HG03558 (cell line): ENCODE measurements at regions not wholly inside any gene's neighbourhood (a gene's known extent, or its start where the extent isn't known, plus 50 kb on each side); places are given as distances from the start of the nearest gene placed in this dataset.

Source experiments
- ATAC-seq: cut with Tn5 transposase; IDR thresholded peaks from one replicate; pipeline ENCODE4 v1.9.1; 2021; ENCODE audit warnings: moderate number of reproducible peaks; ENCODE audit not compliant: unreplicated experiment; ENCODE audit errors: extremely low read depth

DNA sequence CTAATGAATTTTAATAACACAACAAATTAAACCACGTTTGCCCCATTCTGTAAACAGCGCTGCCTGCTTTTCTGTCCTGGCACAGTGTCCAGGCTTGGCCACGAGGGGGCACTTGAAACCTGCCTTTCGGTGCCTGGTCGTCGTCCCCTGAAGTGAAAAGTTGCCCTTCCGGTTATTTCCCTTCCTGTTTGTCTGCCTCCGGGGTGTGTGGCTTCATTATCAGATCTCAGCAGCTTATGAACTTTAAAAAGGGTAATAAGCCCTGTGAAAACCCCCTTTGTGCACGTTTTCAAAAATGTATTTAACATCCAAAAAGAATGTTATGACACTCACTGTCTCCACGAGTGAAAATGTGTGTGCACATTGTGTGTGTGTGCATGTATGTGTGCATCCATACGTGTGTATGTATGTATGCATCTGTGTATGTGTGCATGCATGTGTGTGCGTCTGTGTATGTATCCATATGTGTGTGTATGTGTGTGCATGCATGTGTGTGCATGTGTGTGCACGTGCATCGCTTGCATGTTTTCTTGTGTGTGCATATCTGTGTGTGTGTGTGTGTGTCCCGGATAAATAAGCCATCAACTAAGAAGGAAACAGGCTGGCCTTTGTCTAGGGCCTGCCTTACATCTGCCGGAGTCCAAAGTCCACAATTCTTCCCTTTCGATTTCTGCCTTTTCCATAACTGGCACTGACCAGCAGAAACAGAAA is 358.4 kb downstream of the THBS2 start:
- ATAC-seq = peak; percentile 75

DNA sequence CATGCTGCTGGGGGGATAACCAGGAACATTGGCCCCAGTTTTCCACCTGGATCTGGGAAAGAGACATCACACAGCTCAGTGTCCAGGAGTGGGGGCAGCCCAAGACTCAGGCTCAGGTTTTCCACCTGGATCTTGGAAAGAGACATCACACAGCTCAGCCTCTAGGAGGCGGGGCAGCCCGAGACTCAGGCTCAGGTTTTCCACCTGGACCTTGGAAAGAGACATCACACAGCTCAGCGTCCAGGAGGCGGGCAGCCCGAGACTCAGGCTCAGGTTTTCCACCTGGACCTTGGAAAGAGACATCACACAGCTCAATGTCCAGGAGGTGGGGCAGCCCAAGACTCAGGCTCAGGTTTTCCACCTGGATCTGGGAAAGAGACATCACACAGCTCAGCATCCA is 361.6 kb downstream of the THBS2 start:
- no peak for ATAC-seq

- no peak for ATAC-seq
Measured at GRCh38 chr6:168890981-168891365, 362.7 kb downstream of the THBS2 start.

- ATAC-seq = no peak
Measured at GRCh38 chr6:168890306-168890980, 363.2 kb downstream of the THBS2 start.

GRCh38 chr6:168888786-168889345 is 364.8 kb downstream of the THBS2 start:
- ATAC-seq = no peak

- ATAC-seq = no peak
Measured at GRCh38 chr6:168888102-168888501, 365.5 kb downstream of the THBS2 start.

GRCh38 chr6:168887621-168888020 is 366.0 kb downstream of the THBS2 start:
- ATAC-seq = no peak

GRCh38 chr6:168886964-168887363 is 366.7 kb downstream of the THBS2 start:
- ATAC-seq = no peak

DNA sequence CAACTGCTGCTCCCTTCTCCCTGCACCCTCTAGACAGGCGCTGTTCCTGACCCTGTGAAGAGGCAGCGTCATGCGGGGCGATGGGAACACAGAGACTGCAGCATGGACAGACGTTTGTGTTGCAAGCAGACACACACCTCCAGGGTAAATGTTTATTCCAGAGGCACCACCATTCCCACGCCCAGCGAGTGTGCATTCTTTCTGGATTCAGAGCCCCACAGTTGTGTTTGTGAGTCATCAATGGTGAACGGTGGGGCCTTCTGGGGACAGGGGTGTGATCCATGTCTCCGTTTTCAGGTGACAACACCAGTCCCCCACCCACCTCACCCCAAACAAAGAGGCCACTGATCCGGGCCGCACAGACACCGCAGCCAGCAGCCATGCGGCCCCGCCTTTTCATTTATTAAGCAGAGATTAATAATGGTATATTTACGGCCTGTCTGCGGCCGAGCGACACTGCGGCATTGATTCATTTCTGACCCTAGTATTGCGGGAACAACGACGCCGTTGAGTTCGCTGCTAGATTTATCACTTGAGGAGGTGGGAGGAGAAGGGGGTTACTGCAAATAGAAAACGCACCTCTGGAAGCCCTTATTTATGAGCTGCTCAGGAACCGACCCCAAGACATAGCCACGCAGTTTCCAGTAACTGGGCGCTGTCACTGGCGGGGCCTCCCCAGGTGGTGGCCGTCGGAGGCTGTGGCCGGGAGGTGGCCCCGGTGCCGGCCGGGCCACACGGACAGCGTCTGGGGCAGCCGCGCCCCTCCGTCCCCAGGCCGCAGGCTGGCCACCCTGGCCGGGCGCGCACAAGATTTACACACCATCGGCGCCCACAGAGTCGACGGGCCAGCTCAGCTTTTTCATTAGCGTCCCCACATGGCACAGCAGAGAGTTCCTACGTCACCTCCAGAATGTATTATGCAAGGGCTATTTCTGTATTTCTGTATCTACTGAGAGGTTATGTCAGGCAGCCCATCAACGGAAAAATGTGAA is 367.6 kb downstream of the THBS2 start:
- no peak for ATAC-seq

GRCh38 chr6:168885196-168885595 is 368.4 kb downstream of the THBS2 start:
- ATAC-seq = no peak

DNA sequence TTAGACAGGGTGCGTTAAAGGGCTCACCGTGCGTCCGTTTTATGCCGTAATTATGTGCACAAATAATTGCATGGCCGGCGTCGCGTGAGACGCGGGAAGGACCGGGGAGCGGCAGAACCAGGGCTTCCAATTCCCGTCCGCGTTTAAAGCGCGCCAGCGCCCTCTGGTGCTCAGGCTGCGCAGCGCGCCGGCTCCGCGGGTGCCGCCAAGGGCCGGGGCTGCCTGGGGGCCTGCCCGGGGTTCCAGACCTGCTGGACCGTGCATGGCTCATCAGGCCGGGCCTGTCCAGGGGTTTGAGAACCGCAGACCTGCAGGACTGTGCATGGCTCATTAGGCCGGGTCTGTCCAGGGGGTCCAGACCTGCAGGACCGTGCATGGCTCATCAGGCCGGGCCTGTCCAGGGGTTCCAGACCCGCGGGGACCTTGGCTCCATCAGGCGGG is 369.0 kb downstream of the THBS2 start:
- ATAC-seq = no peak

DNA sequence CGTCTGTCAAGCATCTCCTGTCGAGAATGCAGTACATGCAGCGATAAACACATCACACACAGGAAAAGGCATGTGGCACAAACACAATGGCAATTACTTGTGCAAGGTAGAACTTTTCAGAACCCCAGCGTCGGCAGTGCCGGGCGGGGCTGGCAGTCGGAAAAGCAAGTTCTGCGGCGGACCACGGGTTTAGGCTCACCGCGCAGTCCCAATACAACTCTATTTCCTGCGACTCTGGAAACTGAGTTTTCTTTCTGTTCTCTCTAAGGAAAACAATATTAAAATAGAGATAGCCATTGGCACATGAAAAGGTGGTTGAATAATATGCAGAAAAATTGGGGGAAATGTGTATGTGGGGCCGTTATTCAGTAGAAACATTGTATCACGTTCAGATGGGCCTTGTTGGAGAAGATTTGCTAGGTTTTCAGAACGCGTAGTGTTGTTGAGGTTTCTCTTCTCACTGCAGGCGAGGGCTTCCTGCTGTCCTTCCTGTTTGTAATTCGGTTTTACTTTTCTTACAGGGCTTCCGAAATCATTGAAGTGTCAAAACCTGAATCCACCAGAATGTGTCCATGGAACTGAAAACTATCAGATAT is 369.5 kb downstream of the THBS2 start:
- no peak for ATAC-seq

- no peak for ATAC-seq
Measured at GRCh38 chr6:168883410-168884049, 370.1 kb downstream of the THBS2 start.

- no peak for ATAC-seq
Measured at GRCh38 chr6:168880271-168880670, 373.4 kb downstream of the THBS2 start.

- ATAC-seq = no peak
Measured at GRCh38 chr6:168877821-168878282, 375.8 kb downstream of the THBS2 start.

GRCh38 chr6:168876956-168877355 is 376.7 kb downstream of the THBS2 start:
- ATAC-seq = no peak

DNA sequence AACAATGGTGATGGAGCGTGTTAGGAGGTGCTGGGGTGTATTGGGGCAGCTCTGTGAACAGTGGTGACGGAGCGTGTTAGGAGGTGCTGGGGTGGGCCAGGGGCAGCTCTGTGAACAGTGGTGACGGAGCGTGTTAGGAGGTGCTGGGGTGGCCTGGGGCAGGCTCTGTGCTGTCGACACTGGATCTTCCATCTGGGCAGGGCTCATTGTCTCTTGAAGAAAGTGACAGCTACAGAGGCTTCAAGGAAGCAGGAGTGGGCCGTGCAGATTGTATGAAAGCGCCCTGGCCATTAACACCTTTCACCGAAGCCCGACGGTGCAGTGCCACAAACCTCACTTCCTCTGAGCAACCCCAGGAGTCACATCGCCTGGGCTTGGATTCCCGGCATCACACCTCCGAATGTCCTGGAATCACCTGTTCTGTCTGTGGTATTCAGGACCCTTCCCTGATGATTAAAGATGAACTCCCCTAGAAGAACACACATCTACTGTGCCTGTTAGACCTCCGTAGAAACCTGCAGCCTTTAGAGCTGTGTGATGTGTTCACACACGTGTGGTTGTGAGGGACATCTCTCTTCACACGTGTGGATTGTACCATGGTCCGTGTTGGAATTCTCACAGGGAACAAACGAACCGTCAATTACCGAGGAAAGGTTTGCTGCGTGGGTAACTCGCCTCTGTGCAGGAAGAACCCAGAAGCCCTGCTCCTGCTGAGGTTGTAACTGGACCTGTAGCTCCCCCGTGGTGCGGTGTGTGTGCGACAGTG is 377.7 kb downstream of the THBS2 start:
- ATAC-seq = no peak

DNA sequence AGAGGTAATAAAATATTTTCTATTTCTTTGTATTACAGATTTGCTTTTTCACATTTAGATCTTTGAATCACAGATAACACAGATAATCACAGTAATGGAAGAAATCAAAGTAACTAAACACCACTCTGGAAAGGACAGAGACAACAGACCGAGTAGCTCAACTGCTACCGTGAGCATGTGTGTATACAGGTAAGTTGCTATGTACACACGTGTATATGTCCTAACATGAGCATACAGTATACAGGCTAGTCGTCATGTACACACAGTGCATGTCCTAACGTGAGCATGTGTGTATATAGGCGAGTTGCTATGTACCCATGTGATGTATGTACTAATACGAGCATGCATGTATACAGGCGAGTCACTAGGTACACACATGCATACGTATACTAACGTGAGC is 379.0 kb downstream of the THBS2 start:
- ATAC-seq = no peak
